Pancreas (tissue), 10 donors: ENCODE measurements at regions not wholly inside any gene's neighbourhood (a gene's known extent, or its start where the extent isn't known, plus 50 kb on each side); places are given as distances from the start of the nearest gene placed in this dataset.

ENCODE experiments used
- ATAC-seq, 4 donors: fragments of 200-7000 bp; cut with Tn5 transposase; one replicate each; pipeline versions ENCODE4 v1.8.0 to v1.9.1; 2020; ENCODE audit warnings: mild to moderate bottlenecking in 4 of 4, moderate library complexity in 4 of 4
- DNase-seq, 6 donors: peaks; one replicate each; pipeline ENCODE4 v3.0.0-alpha.2; 2020
- FAIRE-seq: peaks from 2 replicates; lab custom pipeline; 2012; peaks lifted over from hg19 to GRCh38; lab: Jason Lieb, UNC
- H3K27ac ChIP-seq, 4 donors: fragments of 200-600 bp; sonication (generic); 1 replicate in 3 of 4; 2 replicates in 1 of 4; pipeline versions ENCODE4 v1.5.0 to v1.8.0; 2020
- H3K27me3 ChIP-seq, 4 donors: fragments of 200-600 bp; one replicate each; pipeline ENCODE4 v1.8.0; 2021
- H3K36me3 ChIP-seq, 3 donors: fragments of 200-600 bp; sonication (generic) in 1 of 3; one replicate each; pipeline versions ENCODE4 v1.5.0 to v1.8.0; 2020 to 2021
- H3K4me1 ChIP-seq, 3 donors: fragments of 200-600 bp; one replicate each; pipeline ENCODE4 v1.8.0; 2021
- H3K4me3 ChIP-seq, 4 donors: fragments of 200-600 bp; sonication (generic) in 2 of 4; one replicate each; pipeline versions ENCODE4 v1.5.0 to v1.8.0; 2020 to 2021
- H3K9me3 ChIP-seq, 4 donors: fragments of 200-600 bp; one replicate each; pipeline ENCODE4 v1.8.0; 2021
- CTCF ChIP-seq, 4 donors: fragments of 200-600 bp; sonication (generic) in 3 of 4; IDR thresholded peaks; one replicate each; pipeline versions ENCODE4 v1.5.0 to v1.8.0; 2021; ENCODE audit warnings: antibody characterized with exemption in 4 of 4
- WGBS, 2 donors: extraction: QIAGEN DNeasy Blood & Tissue Kit; methylation state at CpG; one replicate each; pipeline ENCODE4 v1.1.7; 2013; 5-methylcytosine and 5-hydroxymethylcytosine counted together
- intact Hi-C, 3 donors: fragments of 100-400 bp; cut with DNase I; formaldehyde crosslinking; loops; one replicate each; pipeline versions ENCODE4 v1.11.1 to v1.14.2; 2022
- donor health status: healthy with polysubstance abuse.
- donor health status: DM: no; HTN: no; CAD: no; lungs with moderate emphysema.
- donor health status: DM: no; HTN: no; CAD: no.
- donor health status: control.
- donor health status: control.
- donor health status: Bipolar disorder and iron deficiency.
- donor health status: DM: yes; HTN: yes; CAD: no.
- donor health status: DM: no; HTN: no; CAD: no.
- donor health status: DM: no; HTN: no; CAD: no.
- donor health status: DM: yes; HTN: yes; CAD: no.

GRCh38 chr5:89996335-89996734 is 413.2 kb downstream of the CETN3 start:
- 56 to 69% methylated on average over 1 of the region's 1 CpG for WGBS, 2 donors
- no peak for FAIRE-seq
- H3K4me1 ChIP-seq = no peaks in the 10 kb centered on the region
- DNase-seq = no peak
- no peak overlapping the region for H3K27ac ChIP-seq
- H3K36me3 ChIP-seq = no peaks in the 10 kb centered on the region
- intact Hi-C loops = no loop called here
- no peaks in the 10 kb centered on the region for H3K27me3 ChIP-seq
- no peak for ATAC-seq
- no peaks in the 10 kb centered on the region for H3K9me3 ChIP-seq
- no peak for TF ChIP-seq CTCF (IDR thresholded peaks at IDR 0.05)
- no peak overlapping the region for H3K4me3 ChIP-seq

GRCh38 chr5:89994266-89994665 is 415.3 kb downstream of the CETN3 start:
- TF ChIP-seq CTCF (IDR thresholded peaks at IDR 0.05) = no peak
- Histone ChIP-seq H3K4me3 (no peak overlapping the region), H3K27me3 (no peaks in the 10 kb centered on the region), H3K9me3 (no peaks in the 10 kb centered on the region), H3K4me1 (no peaks in the 10 kb centered on the region), H3K36me3 (no peaks in the 10 kb centered on the region), H3K27ac (no peak overlapping the region)
- ATAC-seq (no peak), FAIRE-seq (no peak), DNase-seq (no peak)
- intact Hi-C loops = no loop called here

- intact Hi-C loops = no loop called here
- H3K27me3 ChIP-seq = no peaks in the 10 kb centered on the region
- ATAC-seq = no peak
- no peaks in the 10 kb centered on the region for H3K4me1 ChIP-seq
- FAIRE-seq = no peak
- no peak for DNase-seq
- no peaks in the 10 kb centered on the region for H3K9me3 ChIP-seq
- whole genome bisulfite sequencing, 2 donors = 60 to 73% methylated on average over 3 of the region's 3 CpGs
- no peaks in the 10 kb centered on the region for H3K36me3 ChIP-seq
- TF ChIP-seq CTCF (IDR thresholded peaks at IDR 0.05) = no peak
- no peak overlapping the region for H3K4me3 ChIP-seq
- no peak overlapping the region for H3K27ac ChIP-seq
Observed at GRCh38 chr5:89992201-89992600, 417.4 kb downstream of the CETN3 start.

- FAIRE-seq (no peak), ATAC-seq (no peak), DNase-seq (no peak)
- Histone ChIP-seq H3K4me1 (no peaks in the 10 kb centered on the region), H3K9me3 (no peaks in the 10 kb centered on the region), H3K27me3 (no peaks in the 10 kb centered on the region), H3K36me3 (no peaks in the 10 kb centered on the region), H3K27ac (no peak overlapping the region), H3K4me3 (no peak overlapping the region)
- intact Hi-C loops = no loop called here
- no peak for TF ChIP-seq CTCF (IDR thresholded peaks at IDR 0.05)
- 93 to 98% methylated on average over 2 of the region's 2 CpGs for WGBS, 2 donors
Observed at GRCh38 chr5:89991592-89991991, 418.0 kb downstream of the CETN3 start.

GRCh38 chr5:89989776-89990175 is 419.8 kb downstream of the CETN3 start:
- ATAC-seq (peak in 1 of 4 donors; percentile 18), DNase-seq (no peak), FAIRE-seq (no peak)
- no peaks in the 10 kb centered on the region for H3K36me3 ChIP-seq
- H3K27me3 ChIP-seq = no peaks in the 10 kb centered on the region
- intact Hi-C loops = no loop called here
- no peaks in the 10 kb centered on the region for H3K4me1 ChIP-seq
- no peak overlapping the region for H3K27ac ChIP-seq
- TF ChIP-seq CTCF (IDR thresholded peaks at IDR 0.05) = no peak
- no peak overlapping the region for H3K4me3 ChIP-seq
- no peaks in the 10 kb centered on the region for H3K9me3 ChIP-seq
